ENCODE measurements at regions not wholly inside any gene's neighbourhood (a gene's known extent, or its start where the extent isn't known, plus 50 kb on each side); places are given as distances from the start of the nearest gene placed in this dataset.

- 93 to 96% methylated on average over 4 of the region's 4 CpGs for WGBS, 2 donors
- Histone ChIP-seq H3K4me1 (no peaks in the 10 kb centered on the region), H3K4me3 (no peak overlapping the region), H3K9me3 (no peaks in the 10 kb centered on the region), H3K27ac (no peak overlapping the region), H3K27me3 (no peaks in the 10 kb centered on the region), H3K36me3 (ENCODE audit: low read depth, missing control alignments) (no peaks in the 10 kb centered on the region)
- TF ChIP-seq CTCF (IDR thresholded peaks at IDR 0.05) = no peak
- TF ChIP-seq POLR2A (IDR thresholded peaks at IDR 0.05) = no peak
- intact Hi-C loops (cut with DNase I; ENCODE audit: low total_unique reads) = no loop called here
- no peak for DNase-seq
These were observed 227.3 kb upstream of the DAB2 start for GRCh38 chr5:39652036-39652435.

GRCh38 chr5:39650008-39650762, 225.4 kb upstream of the DAB2 start:
- WGBS, 2 donors = 86 to 92% methylated on average over 1 of the region's 1 CpG
- intact Hi-C loops (cut with DNase I; ENCODE audit: low total_unique reads) = no loop called here
- TF ChIP-seq CTCF (IDR thresholded peaks at IDR 0.05) (no peak), POLR2A (IDR thresholded peaks at IDR 0.05) (no peak)

GRCh38 chr5:39648848-39649227, 224.1 kb upstream of the DAB2 start:
- WGBS, 2 donors = 88 to 91% methylated on average over 7 of the region's 7 CpGs
- intact Hi-C loops (cut with DNase I; ENCODE audit: low total_unique reads) = no loop called here
- TF ChIP-seq POLR2A (IDR thresholded peaks at IDR 0.05) = no peak
- no peak for TF ChIP-seq CTCF (IDR thresholded peaks at IDR 0.05)
- no peaks in the 10 kb centered on the region for H3K4me1 ChIP-seq
- H3K27me3 ChIP-seq = no peaks in the 10 kb centered on the region
- H3K9me3 ChIP-seq = no peaks in the 10 kb centered on the region
- DNase-seq = no peak
- no peak overlapping the region for H3K4me3 ChIP-seq
- no peaks in the 10 kb centered on the region for H3K36me3 ChIP-seq (ENCODE audit: low read depth, missing control alignments)
- H3K27ac ChIP-seq = no peak overlapping the region

More at GRCh38 chr5:39650008-39650762, 225.4 kb upstream of the DAB2 start:
- H3K4me1 ChIP-seq = no peaks in the 10 kb centered on the region
- no peak for DNase-seq
- no peak overlapping the region for H3K4me3 ChIP-seq
- H3K27me3 ChIP-seq = no peaks in the 10 kb centered on the region
- H3K36me3 ChIP-seq (ENCODE audit: low read depth, missing control alignments) = no peaks in the 10 kb centered on the region
- no peaks in the 10 kb centered on the region for H3K9me3 ChIP-seq
- H3K27ac ChIP-seq = no peak overlapping the region

- H3K36me3 ChIP-seq (ENCODE audit: low read depth, missing control alignments) = no peaks in the 10 kb centered on the region
- H3K4me1 ChIP-seq = no peaks in the 10 kb centered on the region
- intact Hi-C loops (cut with DNase I; ENCODE audit: low total_unique reads) = no loop called here
- H3K9me3 ChIP-seq = no peaks in the 10 kb centered on the region
- no peak overlapping the region for H3K27ac ChIP-seq
- TF ChIP-seq CTCF (IDR thresholded peaks at IDR 0.05) = no peak
- TF ChIP-seq POLR2A (IDR thresholded peaks at IDR 0.05) = no peak
- DNase-seq = no peak
- H3K27me3 ChIP-seq = no peaks in the 10 kb centered on the region
- 78 to 87% methylated on average over 3 of the region's 3 CpGs for whole genome bisulfite sequencing, 2 donors
- no peak overlapping the region for H3K4me3 ChIP-seq
These were observed 223.5 kb upstream of the DAB2 start for GRCh38 chr5:39648085-39648847.

All from testis (tissue), 2 donors.